ENCODE measurements at regions not wholly inside any gene's neighbourhood (a gene's known extent, or its start where the extent isn't known, plus 50 kb on each side); places are given as distances from the start of the nearest gene placed in this dataset.

DNA sequence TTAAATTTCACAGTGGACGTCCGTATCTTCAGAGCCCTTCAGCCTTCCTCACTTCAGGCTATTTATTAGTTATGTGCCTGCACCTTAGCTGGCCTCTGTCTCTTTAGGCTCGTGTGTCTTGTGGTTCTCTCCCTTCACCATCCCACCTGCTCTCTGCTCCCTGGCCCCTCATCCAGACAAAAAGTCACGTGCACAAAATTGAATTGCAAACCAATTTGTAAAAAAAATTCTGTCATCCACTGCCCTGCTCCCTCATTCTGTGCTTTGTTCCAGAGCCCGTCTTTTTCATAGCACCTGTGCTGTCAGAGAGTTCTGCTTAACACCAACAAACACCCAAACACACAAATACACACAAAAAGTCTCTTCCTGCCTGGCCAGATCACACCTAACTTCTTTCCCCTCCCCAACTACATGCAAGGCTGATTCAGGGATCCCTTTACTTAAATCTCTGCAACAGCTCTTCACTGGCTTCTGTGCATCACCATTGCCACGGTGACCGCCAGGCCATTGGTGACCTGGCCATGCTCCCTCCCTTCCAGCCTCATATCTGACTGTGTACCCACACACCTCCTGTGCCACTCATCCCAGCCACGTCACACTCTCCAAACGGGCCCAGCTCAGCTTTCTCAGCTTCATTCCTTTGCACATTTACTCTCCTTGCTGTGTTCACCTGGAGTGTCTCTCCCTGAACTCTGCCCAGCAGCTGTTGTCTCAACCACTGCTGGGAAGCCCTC lies 205.7 kb downstream of the TTC8 start:
- Histone ChIP-seq H3K4me1 (ENCODE audit: control insufficient read depth in 5 of 5, insufficient read depth in 5 of 5, low read length in 5 of 5) (peaks cover 0 to 11% (median 0%) of the 10 kb centered on the region in 5 donors), H3K4me3 (no peak overlapping the region)
- 76 to 91% methylated on average over 9 of the region's 9 CpGs for WGBS, 2 donors

DNA sequence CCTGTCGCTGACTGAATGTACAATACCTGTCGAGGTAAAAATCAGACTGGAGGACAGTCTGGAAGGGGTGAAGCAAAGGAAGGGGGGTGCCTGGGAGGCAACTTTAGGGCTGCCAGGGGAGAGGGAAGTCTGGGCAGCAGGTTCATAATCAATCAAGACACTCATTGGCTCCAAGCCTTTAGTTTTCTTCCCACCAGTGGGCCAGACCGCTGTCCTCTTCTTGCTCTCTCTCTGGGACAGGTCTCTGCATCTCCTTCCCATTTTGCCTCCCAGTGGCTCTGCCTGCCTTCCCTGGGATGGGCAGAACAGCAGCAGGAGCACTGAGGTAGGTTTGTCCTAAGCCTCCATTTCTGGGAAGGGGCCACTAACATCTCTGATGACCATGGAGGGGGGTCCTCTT lies 206.5 kb downstream of the TTC8 start:
- DNase-seq, result no peak
- H3K4me1 ChIP-seq (ENCODE audit: control insufficient read depth in 5 of 5, insufficient read depth in 5 of 5, low read length in 5 of 5), result peaks cover 0 to 11% (median 0%) of the 10 kb centered on the region in 5 donors
- H3K27me3 ChIP-seq (ENCODE audit: control insufficient read depth in 3 of 3, insufficient read depth in 3 of 3, low read length in 2 of 3), result peaks cover 0 to 19% (median 19%) of the 10 kb centered on the region in 3 donors
- TF ChIP-seq CTCF (IDR thresholded peaks at IDR 0.05; ENCODE audit: control extremely low read depth, extremely low read depth), result no peak
- H3K36me3 ChIP-seq (ENCODE audit: control insufficient read depth in 4 of 4, insufficient read depth in 4 of 4, low read length in 4 of 4), result no peaks in the 10 kb centered on the region
- no peak for ATAC-seq (ENCODE audit: insufficient read depth, low FRiP score)
- no peak overlapping the region for H3K4me3 ChIP-seq
- no peak overlapping the region for H3K9ac ChIP-seq (ENCODE audit: insufficient read depth in 1 of 2, low read length in 2 of 2)
- 93 to 95% methylated on average over 3 of the region's 3 CpGs for WGBS, 2 donors
- peaks cover 0 to 2% (median 0%) of the 10 kb centered on the region in 4 donors for H3K9me3 ChIP-seq (ENCODE audit: control insufficient read depth in 4 of 4, insufficient read depth in 3 of 4, low read length in 3 of 4)
- H3K27ac ChIP-seq (ENCODE audit: low read depth in 1 of 2, low read length in 1 of 2), result no peak overlapping the region

More for the DNA sequence above, 205.7 kb downstream of the TTC8 start:
- DNase-seq, result no peak
- no peak overlapping the region for H3K9ac ChIP-seq (ENCODE audit: insufficient read depth in 1 of 2, low read length in 2 of 2)
- no peak overlapping the region for H3K27ac ChIP-seq (ENCODE audit: low read depth in 1 of 2, low read length in 1 of 2)
- TF ChIP-seq CTCF (IDR thresholded peaks at IDR 0.05; ENCODE audit: control extremely low read depth, extremely low read depth), result no peak
- H3K27me3 ChIP-seq (ENCODE audit: control insufficient read depth in 3 of 3, insufficient read depth in 3 of 3, low read length in 2 of 3), result peaks cover 0 to 21% (median 19%) of the 10 kb centered on the region in 3 donors
- no peaks in the 10 kb centered on the region for H3K36me3 ChIP-seq (ENCODE audit: control insufficient read depth in 4 of 4, insufficient read depth in 4 of 4, low read length in 4 of 4)
- peaks cover 0 to 2% (median 0%) of the 10 kb centered on the region in 4 donors for H3K9me3 ChIP-seq (ENCODE audit: control insufficient read depth in 4 of 4, insufficient read depth in 3 of 4, low read length in 3 of 4)
- no peak for ATAC-seq (ENCODE audit: insufficient read depth, low FRiP score)

DNA sequence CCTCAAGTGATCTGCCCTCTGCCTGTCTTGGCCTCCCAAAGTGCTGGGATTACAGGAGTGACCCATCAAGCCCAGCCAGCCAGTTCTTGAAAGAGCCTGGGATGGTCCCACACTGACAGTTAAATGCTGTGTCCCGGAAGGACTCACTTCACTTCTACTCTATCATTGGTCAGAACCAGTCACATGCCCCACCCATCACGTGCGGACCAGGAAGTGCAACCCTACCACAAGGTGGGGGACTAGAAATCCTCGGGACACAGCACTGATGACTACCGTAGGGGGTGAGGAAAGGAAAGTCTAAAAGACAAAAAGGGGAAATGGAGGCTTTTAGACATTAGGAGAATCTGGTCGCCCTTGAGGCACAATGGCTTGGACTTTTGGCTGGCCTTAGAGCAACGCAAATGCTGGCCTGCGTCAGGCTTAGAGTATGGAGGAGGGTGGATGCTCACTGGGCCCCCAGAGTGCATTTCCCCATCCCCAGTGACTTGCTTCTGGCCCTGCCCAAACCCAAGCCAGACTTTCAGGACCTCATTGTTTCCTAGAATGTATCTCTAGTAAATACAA lies 207.7 kb downstream of the TTC8 start:
- Histone ChIP-seq H3K27me3 (ENCODE audit: control insufficient read depth in 3 of 3, insufficient read depth in 3 of 3, low read length in 2 of 3) (peaks cover 0 to 15% (median 13%) of the 10 kb centered on the region in 3 donors), H3K4me3 (no peak overlapping the region), H3K9ac (ENCODE audit: insufficient read depth in 1 of 2, low read length in 2 of 2) (no peak overlapping the region), H3K4me1 (ENCODE audit: control insufficient read depth in 5 of 5, insufficient read depth in 5 of 5, low read length in 5 of 5) (peaks cover 0 to 5% (median 0%) of the 10 kb centered on the region in 5 donors), H3K9me3 (ENCODE audit: control insufficient read depth in 4 of 4, insufficient read depth in 3 of 4, low read length in 3 of 4) (peaks cover 0 to 2% (median 0%) of the 10 kb centered on the region in 4 donors), H3K27ac (ENCODE audit: low read depth in 1 of 2, low read length in 1 of 2) (no peak overlapping the region), H3K36me3 (ENCODE audit: control insufficient read depth in 4 of 4, insufficient read depth in 4 of 4, low read length in 4 of 4) (no peaks in the 10 kb centered on the region)
- TF ChIP-seq CTCF (IDR thresholded peaks at IDR 0.05; ENCODE audit: control extremely low read depth, extremely low read depth), result no peak
- ATAC-seq (ENCODE audit: insufficient read depth, low FRiP score) (no peak), DNase-seq (no peak)
- WGBS, 2 donors, result 80 to 82% methylated on average over 8 of the region's 8 CpGs
